Keratinocyte (primary cell): ENCODE measurements at regions not wholly inside any gene's neighbourhood (a gene's known extent, or its start where the extent isn't known, plus 50 kb on each side); places are given as distances from the start of the nearest gene placed in this dataset.

Experiments used
- CTCF ChIP-seq, 3 experiments: IDR thresholded peaks in 1 of 3; conservative IDR thresholded peaks in 1 of 3; optimal IDR thresholded peaks in 1 of 3; 2 replicates in 2 of 3; 3 replicates in 1 of 3; pipeline versions ENCODE3 to v1.5.1; 2011; ENCODE audit warnings: low read length in 3 of 3, mild to moderate bottlenecking in 3 of 3, moderate library complexity in 2 of 3, control low read depth in 1 of 3, inconsistent platforms in 1 of 3; ENCODE audit not compliant: insufficient read depth in 2 of 3; ENCODE audit errors: extremely low read depth in 1 of 3
- EZH2 ChIP-seq: IDR thresholded peaks from one replicate; pipeline ENCODE4 v1.6.1; 2012; ENCODE audit warnings: inconsistent platforms, mild to moderate bottlenecking, low read length, moderate library complexity

- TF ChIP-seq EZH2 (no peak), CTCF (optimal IDR thresholded peaks at IDR 0.05 in 1 of 3, IDR thresholded peaks at IDR 0.05 in 1 of 3, conservative IDR thresholded peaks at IDR 0.05 in 1 of 3; ENCODE audit: extremely low read depth in 1 of 3, insufficient read depth in 2 of 3, low read length in 3 of 3) (no peak)
Observed at GRCh38 chr2:57562495-57562894, 484.1 kb upstream of the VRK2 start.
